Activated naive CD8-positive, alpha-beta T cell treated with anti-CD3 and anti-CD28 coated beads for 36 hours (primary cell): ENCODE measurements at regions not wholly inside any gene's neighbourhood (a gene's known extent, or its start where the extent isn't known, plus 50 kb on each side); places are given as distances from the start of the nearest gene placed in this dataset.

Source experiments
- DNase-seq: peaks from one replicate; pipeline ENCODE4 v3.0.0; 2021
- H3K27ac Mint-ChIP-seq: one replicate; pipeline ENCODE4 v1.8.0; 2022; ENCODE audit warnings: mild to moderate bottlenecking, moderate library complexity, mixed read lengths
- H3K27me3 Mint-ChIP-seq: one replicate; pipeline ENCODE4 v1.8.0; 2022; ENCODE audit warnings: mild to moderate bottlenecking, mixed read lengths
- H3K36me3 Mint-ChIP-seq: one replicate; pipeline ENCODE4 v1.8.0; 2021; ENCODE audit warnings: mild to moderate bottlenecking, mixed read lengths
- H3K4me1 Mint-ChIP-seq: one replicate; pipeline ENCODE4 v1.8.0; 2021; ENCODE audit warnings: mixed read lengths
- H3K4me3 Mint-ChIP-seq: one replicate; pipeline ENCODE4 v1.8.0; 2022; ENCODE audit warnings: mild to moderate bottlenecking, moderate library complexity, mixed read lengths
- H3K9me3 Mint-ChIP-seq: one replicate; pipeline ENCODE4 v1.8.0; 2022; ENCODE audit warnings: mixed read lengths

- no peak for DNase-seq
- H3K36me3 Mint-ChIP-seq, result no peaks in the 10 kb centered on the region
- H3K4me3 Mint-ChIP-seq, result no peak overlapping the region
- no peaks in the 10 kb centered on the region for H3K27me3 Mint-ChIP-seq
- H3K9me3 Mint-ChIP-seq, result no peaks in the 10 kb centered on the region
- no peak overlapping the region for H3K27ac Mint-ChIP-seq
- H3K4me1 Mint-ChIP-seq, result no peaks in the 10 kb centered on the region
These were observed 180.5 kb downstream of the GLUD2 start for GRCh38 chrX:121227888-121228287.

- no peaks in the 10 kb centered on the region for H3K4me1 Mint-ChIP-seq
- H3K36me3 Mint-ChIP-seq, result no peaks in the 10 kb centered on the region
- no peak overlapping the region for H3K27ac Mint-ChIP-seq
- H3K4me3 Mint-ChIP-seq, result no peak overlapping the region
- H3K9me3 Mint-ChIP-seq, result no peaks in the 10 kb centered on the region
- no peaks in the 10 kb centered on the region for H3K27me3 Mint-ChIP-seq
- DNase-seq, result no peak
These were observed 184.4 kb downstream of the GLUD2 start for GRCh38 chrX:121231566-121232358.

GRCh38 chrX:121236040-121236439, 188.6 kb downstream of the GLUD2 start:
- DNase-seq, result no peak
- Mint-ChIP-seq H3K9me3 (no peaks in the 10 kb centered on the region), H3K36me3 (no peaks in the 10 kb centered on the region), H3K27me3 (no peaks in the 10 kb centered on the region), H3K27ac (no peak overlapping the region), H3K4me1 (no peaks in the 10 kb centered on the region), H3K4me3 (no peak overlapping the region)

GRCh38 chrX:121238093-121238492, 190.7 kb downstream of the GLUD2 start:
- no peak for DNase-seq
- H3K36me3 Mint-ChIP-seq, result no peaks in the 10 kb centered on the region
- no peaks in the 10 kb centered on the region for H3K4me1 Mint-ChIP-seq
- H3K4me3 Mint-ChIP-seq, result no peak overlapping the region
- peaks cover 5% of the 10 kb centered on the region for H3K27me3 Mint-ChIP-seq
- H3K27ac Mint-ChIP-seq, result no peak overlapping the region
- H3K9me3 Mint-ChIP-seq, result no peaks in the 10 kb centered on the region

GRCh38 chrX:121244511-121244910, 197.1 kb downstream of the GLUD2 start:
- no peak for DNase-seq
- Mint-ChIP-seq H3K36me3 (no peaks in the 10 kb centered on the region), H3K4me1 (no peaks in the 10 kb centered on the region), H3K4me3 (no peak overlapping the region), H3K27ac (no peak overlapping the region), H3K27me3 (peaks cover 5% of the 10 kb centered on the region), H3K9me3 (no peaks in the 10 kb centered on the region)

GRCh38 chrX:121245763-121246162, 198.4 kb downstream of the GLUD2 start:
- no peaks in the 10 kb centered on the region for H3K36me3 Mint-ChIP-seq
- no peak for DNase-seq
- peaks cover 5% of the 10 kb centered on the region for H3K27me3 Mint-ChIP-seq
- H3K4me3 Mint-ChIP-seq, result no peak overlapping the region
- no peak overlapping the region for H3K27ac Mint-ChIP-seq
- no peaks in the 10 kb centered on the region for H3K9me3 Mint-ChIP-seq
- H3K4me1 Mint-ChIP-seq, result no peaks in the 10 kb centered on the region

GRCh38 chrX:121254336-121254735, 206.9 kb downstream of the GLUD2 start:
- H3K4me1 Mint-ChIP-seq, result no peaks in the 10 kb centered on the region
- DNase-seq, result no peak
- no peaks in the 10 kb centered on the region for H3K9me3 Mint-ChIP-seq
- H3K4me3 Mint-ChIP-seq, result no peak overlapping the region
- H3K27me3 Mint-ChIP-seq, result peaks cover 3% of the 10 kb centered on the region
- H3K27ac Mint-ChIP-seq, result no peak overlapping the region
- H3K36me3 Mint-ChIP-seq, result no peaks in the 10 kb centered on the region

- no peak overlapping the region for H3K27ac Mint-ChIP-seq
- no peaks in the 10 kb centered on the region for H3K36me3 Mint-ChIP-seq
- H3K4me1 Mint-ChIP-seq, result no peaks in the 10 kb centered on the region
- no peaks in the 10 kb centered on the region for H3K9me3 Mint-ChIP-seq
- DNase-seq, result no peak
- H3K4me3 Mint-ChIP-seq, result no peak overlapping the region
- peaks cover 3% of the 10 kb centered on the region for H3K27me3 Mint-ChIP-seq
These were observed 209.2 kb downstream of the GLUD2 start for GRCh38 chrX:121256647-121257046.

GRCh38 chrX:121258545-121258944, 211.1 kb downstream of the GLUD2 start:
- Mint-ChIP-seq H3K36me3 (no peaks in the 10 kb centered on the region), H3K9me3 (no peaks in the 10 kb centered on the region), H3K27me3 (peaks cover 3% of the 10 kb centered on the region), H3K4me3 (no peak overlapping the region), H3K27ac (no peak overlapping the region), H3K4me1 (no peaks in the 10 kb centered on the region)
- DNase-seq, result no peak

- DNase-seq, result no peak
- H3K27me3 Mint-ChIP-seq, result peaks cover 3% of the 10 kb centered on the region
- H3K36me3 Mint-ChIP-seq, result no peaks in the 10 kb centered on the region
- H3K9me3 Mint-ChIP-seq, result no peaks in the 10 kb centered on the region
- H3K4me3 Mint-ChIP-seq, result no peak overlapping the region
- H3K4me1 Mint-ChIP-seq, result no peaks in the 10 kb centered on the region
- H3K27ac Mint-ChIP-seq, result no peak overlapping the region
These were observed 211.8 kb downstream of the GLUD2 start for GRCh38 chrX:121259170-121259569.

- no peak overlapping the region for H3K27ac Mint-ChIP-seq
- H3K4me3 Mint-ChIP-seq, result no peak overlapping the region
- H3K36me3 Mint-ChIP-seq, result no peaks in the 10 kb centered on the region
- no peaks in the 10 kb centered on the region for H3K4me1 Mint-ChIP-seq
- no peak for DNase-seq
- H3K27me3 Mint-ChIP-seq, result peaks cover 3% of the 10 kb centered on the region
- no peaks in the 10 kb centered on the region for H3K9me3 Mint-ChIP-seq
These were observed 213.3 kb downstream of the GLUD2 start for GRCh38 chrX:121260596-121261240.

GRCh38 chrX:121283921-121284320, 236.5 kb downstream of the GLUD2 start:
- no peaks in the 10 kb centered on the region for H3K4me1 Mint-ChIP-seq
- H3K27me3 Mint-ChIP-seq, result no peaks in the 10 kb centered on the region
- peaks cover 9% of the 10 kb centered on the region for H3K9me3 Mint-ChIP-seq
- no peak overlapping the region for H3K27ac Mint-ChIP-seq
- DNase-seq, result no peak
- H3K4me3 Mint-ChIP-seq, result no peak overlapping the region
- H3K36me3 Mint-ChIP-seq, result no peaks in the 10 kb centered on the region

- Mint-ChIP-seq H3K36me3 (no peaks in the 10 kb centered on the region), H3K4me1 (no peaks in the 10 kb centered on the region), H3K27ac (no peak overlapping the region), H3K9me3 (no peaks in the 10 kb centered on the region), H3K4me3 (no peak overlapping the region), H3K27me3 (peaks cover 5% of the 10 kb centered on the region)
- DNase-seq, result no peak
These were observed 251.1 kb downstream of the GLUD2 start for GRCh38 chrX:121298499-121298898.

- Mint-ChIP-seq H3K36me3 (no peaks in the 10 kb centered on the region), H3K4me3 (no peak overlapping the region), H3K27ac (no peak overlapping the region), H3K9me3 (no peaks in the 10 kb centered on the region), H3K4me1 (no peaks in the 10 kb centered on the region), H3K27me3 (no peaks in the 10 kb centered on the region)
- no peak for DNase-seq
These were observed 253.9 kb downstream of the GLUD2 start for GRCh38 chrX:121301356-121301755.

GRCh38 chrX:121301822-121302221, 254.4 kb downstream of the GLUD2 start:
- no peaks in the 10 kb centered on the region for H3K36me3 Mint-ChIP-seq
- H3K27me3 Mint-ChIP-seq, result no peaks in the 10 kb centered on the region
- H3K27ac Mint-ChIP-seq, result no peak overlapping the region
- H3K4me3 Mint-ChIP-seq, result no peak overlapping the region
- no peaks in the 10 kb centered on the region for H3K4me1 Mint-ChIP-seq
- no peaks in the 10 kb centered on the region for H3K9me3 Mint-ChIP-seq
- no peak for DNase-seq

- Mint-ChIP-seq H3K9me3 (no peaks in the 10 kb centered on the region), H3K27me3 (no peaks in the 10 kb centered on the region), H3K4me1 (peaks cover 7% of the 10 kb centered on the region), H3K27ac (no peak overlapping the region), H3K36me3 (no peaks in the 10 kb centered on the region), H3K4me3 (no peak overlapping the region)
- no peak for DNase-seq
These were observed 260.0 kb downstream of the GLUD2 start for GRCh38 chrX:121307449-121307848.
